SK-N-SH (cell line): ENCODE measurements at regions not wholly inside any gene's neighbourhood (a gene's known extent, or its start where the extent isn't known, plus 50 kb on each side); places are given as distances from the start of the nearest gene placed in this dataset.

Experiments used
- CTCF ChIA-PET: fragments of 300-600, 350-600 bp; formaldehyde crosslinking; extraction: SDS; loops from one replicate; lab custom pipeline; 2021; lab: Yijun Ruan, JAX
- POLR2A ChIA-PET: fragments of 350-600 bp; sonication (Branson Sonifier 250); formaldehyde crosslinking; extraction: SDS; loops from one replicate; lab custom pipeline; 2020; ENCODE audit warnings: antibody characterized with exemption, inconsistent platforms; lab: Yijun Ruan, JAX
- DNase-seq: peaks from one replicate; pipeline ENCODE4 v3.0.0; 2012
- H2AFZ ChIP-seq: fragments of 200-600 bp; sonication (generic); 2 replicates; pipeline ENCODE4 v1.8.1; 2016; ENCODE audit warnings: antibody characterized with exemption, mild to moderate bottlenecking, low read depth
- H3F3A ChIP-seq: fragments of 200-600 bp; sonication (generic); replicated peaks from 2 replicates; pipeline ENCODE3; 2016; ENCODE audit warnings: antibody characterized with exemption, mild to moderate bottlenecking; ENCODE audit not compliant: insufficient read depth
- H3K27ac ChIP-seq, 2 experiments: fragments of 200-500 bp in 1 of 2; fragments of 200-600 bp in 1 of 2; sonication (Bioruptor generic) in 1 of 2; sonication (generic), shearing (Covaris generic) in 1 of 2; 2 replicates each; pipeline versions ENCODE4 v1.5.1 to v1.6.1; 2014 to 2016; ENCODE audit warnings: low read depth in 2 of 2, inconsistent platforms in 1 of 2, low read length in 1 of 2, mild to moderate bottlenecking in 1 of 2, mixed read lengths in 1 of 2
- H3K27me3 ChIP-seq: fragments of 200-600 bp; sonication (generic), shearing (Covaris generic); 2 replicates; pipeline ENCODE4 v1.6.1; 2016; ENCODE audit warnings: mixed run types; ENCODE audit not compliant: insufficient read depth
- H3K36me3 ChIP-seq, 2 experiments: fragments of 200-500 bp in 1 of 2; fragments of 200-600 bp in 1 of 2; sonication (Bioruptor generic) in 1 of 2; sonication (generic) in 1 of 2; replicated peaks in 1 of 2; 2 replicates each; pipeline versions ENCODE3 to v1.5.1; 2014 to 2016; ENCODE audit warnings: low read length in 1 of 2, mild to moderate bottlenecking in 1 of 2; ENCODE audit not compliant: insufficient read depth in 2 of 2, control insufficient read depth in 1 of 2
- H3K4me1 ChIP-seq, 2 experiments: fragments of 200-500 bp in 1 of 2; fragments of 200-600 bp in 1 of 2; sonication (Bioruptor generic) in 1 of 2; sonication (generic), shearing (Covaris generic) in 1 of 2; 2 replicates each; pipeline versions ENCODE4 v1.5.1 to v1.6.1; 2014 to 2016; ENCODE audit warnings: low read depth in 1 of 2, low read length in 1 of 2, mixed run types in 1 of 2; ENCODE audit not compliant: insufficient read depth in 2 of 2, control insufficient read depth in 1 of 2
- H3K4me2 ChIP-seq: fragments of 200-600 bp; sonication (generic), shearing (Covaris generic); 2 replicates; pipeline ENCODE4 v1.6.1; 2017; ENCODE audit warnings: mixed run types
- H3K4me3 ChIP-seq, 2 experiments: fragments of 200-500 bp in 1 of 2; fragments of 200-600 bp in 1 of 2; sonication (Bioruptor generic) in 1 of 2; sonication (generic), shearing (Covaris generic) in 1 of 2; 2 replicates each; pipeline versions ENCODE4 v1.5.1 to v1.8.1; 2014 to 2016; ENCODE audit warnings: low read depth in 2 of 2, inconsistent platforms in 1 of 2, low read length in 1 of 2, mild to moderate bottlenecking in 1 of 2, mixed read lengths in 1 of 2, moderate library complexity in 1 of 2
- H3K79me2 ChIP-seq: fragments of 200-600 bp; sonication (generic); 2 replicates; pipeline ENCODE4 v1.8.1; 2017; ENCODE audit warnings: mild to moderate bottlenecking; ENCODE audit not compliant: insufficient read depth
- H3K9ac ChIP-seq: fragments of 200-600 bp; sonication (generic); 2 replicates; pipeline ENCODE4 v1.6.1; 2017; ENCODE audit warnings: mixed run types
- H3K9me2 ChIP-seq: fragments of 200-600 bp; sonication (generic); 2 replicates; pipeline ENCODE4 v1.6.1; 2017; ENCODE audit warnings: mixed run types
- H3K9me3 ChIP-seq: fragments of 200-600 bp; sonication (generic); 2 replicates; pipeline ENCODE4 v1.6.1; 2017; ENCODE audit warnings: mixed run types, mild to moderate bottlenecking, moderate library complexity
- H4K20me1 ChIP-seq: fragments of 200-600 bp; sonication (generic); 2 replicates; pipeline ENCODE4 v1.6.1; 2017; ENCODE audit warnings: mild to moderate bottlenecking, mixed run types; ENCODE audit not compliant: insufficient read depth
- EP300 ChIP-seq, 2 experiments: IDR thresholded peaks; 2 replicates each; pipeline versions ENCODE4 v1.4.0 to v1.6.1; 2012; ENCODE audit warnings: borderline replicate concordance in 1 of 2, low read depth in 1 of 2, low read length in 1 of 2
- FOSL2 ChIP-seq: IDR thresholded peaks from 2 replicates; pipeline ENCODE4 v1.4.0; 2012; ENCODE audit warnings: low read depth, mild to moderate bottlenecking, moderate library complexity, borderline replicate concordance
- NFIC ChIP-seq: IDR thresholded peaks from 2 replicates; pipeline ENCODE4 v1.4.0; 2012; ENCODE audit warnings: borderline replicate concordance
- NRF1 ChIP-seq: IDR thresholded peaks from 2 replicates; pipeline ENCODE4 v1.6.1; 2012; ENCODE audit warnings: low read depth, mild to moderate bottlenecking, low read length
- POLR2AphosphoS5 ChIP-seq: IDR thresholded peaks from 2 replicates; pipeline ENCODE4 v1.6.1; 2012; ENCODE audit warnings: low read depth, low read length
- RAD21 ChIP-seq: IDR thresholded peaks from 2 replicates; pipeline ENCODE4 v1.6.1; 2012; ENCODE audit warnings: mild to moderate bottlenecking, low read length
- RCOR1 ChIP-seq: fragments of 150-350 bp; IDR thresholded peaks from 2 replicates; pipeline ENCODE4 v1.6.1; 2017; ENCODE audit warnings: antibody characterized with exemption, low read length
- RXRA ChIP-seq: IDR thresholded peaks from 2 replicates; pipeline ENCODE4 v1.4.0; 2012; ENCODE audit warnings: low read depth, mild to moderate bottlenecking, borderline replicate concordance
- TEAD4 ChIP-seq: IDR thresholded peaks from 2 replicates; pipeline ENCODE4 v1.4.0; 2012; ENCODE audit warnings: mild to moderate bottlenecking, borderline replicate concordance; ENCODE audit not compliant: insufficient read depth
- YY1 ChIP-seq: IDR thresholded peaks from 2 replicates; pipeline ENCODE4 v1.4.0; 2012; ENCODE audit warnings: low read depth, mild to moderate bottlenecking
- WGBS: methylation state at CpG from one replicate; pipeline ENCODE4 v1.1.6; 2017; ENCODE audit warnings: low lambda C conversion rate; 5-methylcytosine and 5-hydroxymethylcytosine counted together

DNA sequence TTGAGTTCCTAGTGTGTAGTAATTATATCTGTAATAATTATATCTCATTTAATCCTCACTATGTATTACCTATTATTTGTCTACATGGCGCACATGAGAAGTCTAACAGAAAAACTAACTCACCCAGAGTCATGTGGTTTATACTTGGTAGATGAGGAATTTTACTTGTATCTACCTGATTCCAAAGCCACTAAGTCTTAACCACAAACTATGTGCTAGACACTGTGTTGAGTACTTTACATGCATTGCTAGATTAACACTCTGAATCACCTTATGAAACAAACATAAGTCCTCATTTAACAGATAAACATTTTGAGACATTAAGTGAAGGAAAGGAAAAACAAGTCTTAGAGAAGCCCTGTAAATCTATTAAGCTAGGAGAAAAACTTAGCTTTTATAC, 404.8 kb downstream of the TLR4 start:
- Histone ChIP-seq H3K9me3 (no peaks in the 10 kb centered on the region), H3K4me1 (no peaks in the 10 kb centered on the region), H3K9ac (no peak overlapping the region), H2AFZ (no peak overlapping the region), H3K4me3 (no peak overlapping the region), H3K4me2 (no peak overlapping the region), H3K9me2 (no peaks in the 10 kb centered on the region), H3K27me3 (no peaks in the 10 kb centered on the region), H3K79me2 (no peaks in the 10 kb centered on the region), H4K20me1 (no peaks in the 10 kb centered on the region), H3K27ac (no peak overlapping the region), H3F3A (no peaks in the 10 kb centered on the region), H3K36me3 (no peaks in the 10 kb centered on the region)
- TF ChIP-seq RAD21 (no peak), RCOR1 (no peak), EP300 (IDR thresholded peaks at IDR 0.05; ENCODE audit: borderline replicate concordance in 1 of 2, low read depth in 1 of 2, low read length in 1 of 2) (no peak), TEAD4 (no peak), POLR2AphosphoS5 (no peak)
- CTCF ChIA-PET = interaction anchor here (1.2 kb wide), 1 partner anchor 43 kb away, joined by 4 read pairs; no protein-coding TSS in a partner anchor
- DNase-seq = no peak
- POLR2A ChIA-PET = no interaction called here
- WGBS = 55% methylated on average over 1 of the region's 1 CpG

DNA sequence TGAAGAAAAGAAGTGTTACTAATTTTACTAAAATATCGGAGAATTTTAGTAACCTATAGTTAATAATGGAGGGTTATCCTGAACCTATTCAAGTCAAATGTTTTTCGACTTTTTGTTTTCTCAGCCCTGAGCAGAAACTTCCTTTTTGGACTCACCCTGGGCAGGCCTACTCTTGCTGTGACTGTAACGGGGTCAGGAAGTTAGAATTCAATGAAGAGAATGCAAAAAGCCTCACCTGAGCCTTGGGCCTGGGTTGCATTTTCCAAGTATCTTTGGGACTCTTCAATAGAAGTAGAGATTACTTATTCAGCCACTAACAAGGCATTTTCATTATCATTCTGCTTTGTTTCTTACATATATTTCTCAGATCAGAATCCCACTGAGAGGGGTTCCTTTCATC, 405.3 kb downstream of the TLR4 start:
- no peak for DNase-seq
- H3K36me3 ChIP-seq = no peaks in the 10 kb centered on the region
- no peak overlapping the region for H3K4me3 ChIP-seq
- H3K27ac ChIP-seq = no peak overlapping the region
- H3K79me2 ChIP-seq = no peaks in the 10 kb centered on the region
- WGBS = 29% methylated on average over 3 of the region's 3 CpGs
- no peak overlapping the region for H3K4me2 ChIP-seq
- H3F3A ChIP-seq = no peaks in the 10 kb centered on the region
- ChIA-PET CTCF (interaction anchor here (1.2 kb wide), 1 partner anchor 42 kb away, joined by 4 read pairs; no protein-coding TSS in a partner anchor), POLR2A (no interaction called here)
- H3K9me2 ChIP-seq = no peaks in the 10 kb centered on the region
- no peaks in the 10 kb centered on the region for H3K4me1 ChIP-seq
- TF ChIP-seq NRF1 = no peak
- H3K9me3 ChIP-seq = no peaks in the 10 kb centered on the region
- H3K27me3 ChIP-seq = no peaks in the 10 kb centered on the region
- H4K20me1 ChIP-seq = no peaks in the 10 kb centered on the region
- no peak overlapping the region for H2AFZ ChIP-seq
- no peak overlapping the region for H3K9ac ChIP-seq

DNA sequence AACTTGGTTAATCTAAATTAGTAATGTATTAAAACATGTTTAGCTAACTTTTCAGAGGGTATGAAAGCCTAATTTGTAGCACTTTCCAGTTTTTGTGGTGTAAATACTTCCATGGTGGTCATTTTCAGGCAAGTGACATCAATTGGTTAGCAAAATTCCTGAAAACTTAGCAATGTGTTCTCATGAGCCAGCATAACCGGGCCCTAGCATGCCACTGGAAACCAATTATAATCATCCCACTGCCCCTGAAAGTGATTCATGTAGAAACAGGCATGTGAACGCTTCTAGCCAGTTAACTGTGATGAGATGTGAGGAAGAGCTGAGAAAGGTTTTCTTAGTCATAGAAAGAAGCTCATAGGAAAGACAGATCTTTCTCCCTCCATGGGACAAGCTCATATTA, 417.2 kb downstream of the TLR4 start:
- Histone ChIP-seq H3K9me3 (no peaks in the 10 kb centered on the region), H3K4me1 (no peaks in the 10 kb centered on the region), H3K27ac (no peak overlapping the region), H3K4me2 (no peak overlapping the region), H3K36me3 (no peaks in the 10 kb centered on the region), H2AFZ (no peak overlapping the region), H3K4me3 (no peak overlapping the region), H3F3A (no peaks in the 10 kb centered on the region), H3K9ac (no peak overlapping the region), H3K9me2 (no peaks in the 10 kb centered on the region), H3K27me3 (no peaks in the 10 kb centered on the region), H4K20me1 (no peaks in the 10 kb centered on the region), H3K79me2 (no peaks in the 10 kb centered on the region)
- no peak for DNase-seq
- ChIA-PET POLR2A (no interaction called here), CTCF (interaction anchor here (0.8 to 1.1 kb wide), 2 partner anchors 8 to 20 kb away, joined by 3 to 5 read pairs; no protein-coding TSS in a partner anchor)
- 7% methylated on average over 2 of the region's 2 CpGs for WGBS
- no peak for TF ChIP-seq YY1
- no peak for TF ChIP-seq FOSL2
- no peak for TF ChIP-seq NRF1
- TF ChIP-seq NFIC = no peak
- TF ChIP-seq RXRA = no peak
